HEK293 (cell line): ENCODE measurements at regions not wholly inside any gene's neighbourhood (a gene's known extent, or its start where the extent isn't known, plus 50 kb on each side); places are given as distances from the start of the nearest gene placed in this dataset.

Experiments
- CTCF ChIA-PET: fragments of 350-600 bp; formaldehyde crosslinking; extraction: SDS; loops from one replicate; lab custom pipeline; 2021; ENCODE audit warnings: antibody characterized with exemption; lab: Yijun Ruan, JAX
- POLR2A ChIA-PET: fragments of 300-600 bp; formaldehyde crosslinking; extraction: SDS; loops from one replicate; lab custom pipeline; 2020; ENCODE audit warnings: antibody characterized with exemption, inconsistent platforms; lab: Yijun Ruan, JAX
- H3K27ac ChIP-seq: fragments of 200-500 bp; sonication (Bioruptor generic); 2 replicates; pipeline ENCODE4 v1.5.1; 2014; ENCODE audit warnings: low read depth, low read length, control low read depth, inconsistent platforms; ENCODE audit errors: extremely low read depth
- H3K36me3 ChIP-seq, 2 experiments: fragments of 200-500 bp in 1 of 2; sonication (Bioruptor generic) in 1 of 2; 1 replicate in 1 of 2; 2 replicates in 1 of 2; pipeline ENCODE4 v1.5.1; 2014 to 2017; ENCODE audit warnings: inconsistent platforms in 2 of 2, low read length in 2 of 2; ENCODE audit not compliant: control insufficient read depth in 2 of 2, insufficient read depth in 1 of 2
- H3K4me1 ChIP-seq: fragments of 200-500 bp; sonication (Bioruptor generic); 2 replicates; pipeline ENCODE4 v1.5.1; 2014; ENCODE audit warnings: mild to moderate bottlenecking, low read length, inconsistent platforms; ENCODE audit not compliant: control insufficient read depth, insufficient read depth
- H3K4me3 ChIP-seq: 2 replicates; pipeline ENCODE4 v1.5.1; 2011; ENCODE audit warnings: low read depth, mild to moderate bottlenecking, control low read depth, low read length, moderate library complexity
- H3K9me3 ChIP-seq: fragments of 200-500 bp; sonication (Bioruptor generic); 2 replicates; pipeline ENCODE4 v1.5.1; 2014; ENCODE audit warnings: low read depth, low read length, inconsistent platforms; ENCODE audit not compliant: control insufficient read depth, insufficient read depth
- KLF8 ChIP-seq: fragments of 450-650 bp; formaldehyde crosslinking; IDR thresholded peaks from 2 replicates; pipeline ENCODE4 v1.5.1; 2016; ENCODE audit warnings: missing biosample characterization, missing genetic modification characterization
- ZBTB8A ChIP-seq: fragments of 450-650 bp; formaldehyde crosslinking; IDR thresholded peaks from 2 replicates; pipeline ENCODE4 v1.5.1; 2016; ENCODE audit warnings: missing biosample characterization, missing genetic modification characterization
- ZNF155 ChIP-seq: fragments of 450-650 bp; formaldehyde crosslinking; IDR thresholded peaks from 2 replicates; pipeline ENCODE4 v1.5.1; 2016; ENCODE audit warnings: missing biosample characterization, missing genetic modification characterization
- ZNF239 ChIP-seq: fragments of 450-650 bp; formaldehyde crosslinking; IDR thresholded peaks from 2 replicates; pipeline ENCODE4 v1.5.1; 2016; ENCODE audit warnings: missing biosample characterization, missing genetic modification characterization
- ZNF24 ChIP-seq: fragments of 450-650 bp; formaldehyde crosslinking; IDR thresholded peaks from 2 replicates; pipeline ENCODE4 v1.5.1; 2016; ENCODE audit warnings: missing biosample characterization, missing genetic modification characterization
- ZNF391 ChIP-seq: fragments of 450-650 bp; formaldehyde crosslinking; IDR thresholded peaks from 2 replicates; pipeline ENCODE4 v1.5.1; 2016; ENCODE audit warnings: low read depth, missing biosample characterization, missing genetic modification characterization, borderline replicate concordance
- ZNF544 ChIP-seq: fragments of 450-650 bp; formaldehyde crosslinking; IDR thresholded peaks from 2 replicates; pipeline ENCODE4 v1.5.0; 2017; ENCODE audit warnings: missing biosample characterization, missing genetic modification characterization
- ZNF785 ChIP-seq: fragments of 450-650 bp; formaldehyde crosslinking; IDR thresholded peaks from 2 replicates; pipeline ENCODE4 v1.5.1; 2016; ENCODE audit warnings: missing biosample characterization, missing genetic modification characterization
- ZXDB ChIP-seq: fragments of 450-650 bp; formaldehyde crosslinking; IDR thresholded peaks from 2 replicates; pipeline ENCODE4 v1.5.1; 2016; ENCODE audit warnings: missing biosample characterization, missing genetic modification characterization
- TF ChIP-seq, protein P1 (sequence below): fragments of 450-650 bp; formaldehyde crosslinking; IDR thresholded peaks from 2 replicates; pipeline ENCODE4 v1.5.1; 2016; ENCODE audit warnings: missing biosample characterization, missing genetic modification characterization, low read depth
- TF ChIP-seq, protein P2 (sequence below): fragments of 450-650 bp; formaldehyde crosslinking; IDR thresholded peaks from 2 replicates; pipeline ENCODE4 v1.5.1; 2016; ENCODE audit warnings: missing biosample characterization, missing genetic modification characterization
- TF ChIP-seq, protein P3 (sequence below): fragments of 450-650 bp; IDR thresholded peaks from 2 replicates; pipeline ENCODE4 v1.5.1; 2018; ENCODE audit warnings: missing biosample characterization, missing genetic modification characterization
- TF ChIP-seq, protein P4 (sequence below): fragments of 450-650 bp; formaldehyde crosslinking; IDR thresholded peaks from 2 replicates; pipeline ENCODE4 v1.5.1; 2016; ENCODE audit warnings: missing biosample characterization, missing genetic modification characterization
- TF ChIP-seq, protein P5 (sequence below): fragments of 450-650 bp; formaldehyde crosslinking; IDR thresholded peaks from 2 replicates; pipeline ENCODE4 v1.5.1; 2016; ENCODE audit warnings: missing biosample characterization, missing genetic modification characterization

DNA sequence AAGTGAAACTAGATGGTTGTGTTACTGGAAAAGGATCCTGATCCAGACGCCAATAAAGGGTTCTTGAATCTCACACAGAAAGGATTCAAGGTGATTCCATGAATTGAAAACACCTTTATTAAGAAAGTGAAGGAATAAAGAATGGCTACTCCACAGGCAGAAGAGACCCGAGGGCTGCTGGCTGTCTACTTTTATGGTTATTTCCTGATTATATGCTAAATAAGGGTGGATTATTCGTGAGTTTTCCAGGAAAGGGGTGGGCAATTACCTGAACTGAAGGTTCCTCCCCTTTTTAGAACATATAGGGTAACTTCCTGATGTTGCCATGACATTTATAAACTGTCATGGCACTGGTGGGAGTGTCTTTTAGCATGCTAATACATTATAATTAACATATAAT lies 50.9 kb upstream of the WARS2 start:
- no peak overlapping the region for H3K27ac ChIP-seq
- TF ChIP-seq, protein P1, sequence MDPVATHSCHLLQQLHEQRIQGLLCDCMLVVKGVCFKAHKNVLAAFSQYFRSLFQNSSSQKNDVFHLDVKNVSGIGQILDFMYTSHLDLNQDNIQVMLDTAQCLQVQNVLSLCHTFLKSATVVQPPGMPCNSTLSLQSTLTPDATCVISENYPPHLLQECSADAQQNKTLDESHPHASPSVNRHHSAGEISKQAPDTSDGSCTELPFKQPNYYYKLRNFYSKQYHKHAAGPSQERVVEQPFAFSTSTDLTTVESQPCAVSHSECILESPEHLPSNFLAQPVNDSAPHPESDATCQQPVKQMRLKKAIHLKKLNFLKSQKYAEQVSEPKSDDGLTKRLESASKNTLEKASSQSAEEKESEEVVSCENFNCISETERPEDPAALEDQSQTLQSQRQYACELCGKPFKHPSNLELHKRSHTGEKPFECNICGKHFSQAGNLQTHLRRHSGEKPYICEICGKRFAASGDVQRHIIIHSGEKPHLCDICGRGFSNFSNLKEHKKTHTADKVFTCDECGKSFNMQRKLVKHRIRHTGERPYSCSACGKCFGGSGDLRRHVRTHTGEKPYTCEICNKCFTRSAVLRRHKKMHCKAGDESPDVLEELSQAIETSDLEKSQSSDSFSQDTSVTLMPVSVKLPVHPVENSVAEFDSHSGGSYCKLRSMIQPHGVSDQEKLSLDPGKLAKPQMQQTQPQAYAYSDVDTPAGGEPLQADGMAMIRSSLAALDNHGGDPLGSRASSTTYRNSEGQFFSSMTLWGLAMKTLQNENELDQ (tag by site-specific recombination): no peak
- TF ChIP-seq KLF8 (tag by site-specific recombination) (no peak), ZNF544 (tag by site-specific recombination) (no peak), ZNF785 (no peak), ZNF239 (tag by site-specific recombination) (no peak), ZNF24 (tag by site-specific recombination) (no peak), ZNF391 (tag by site-specific recombination) (no peak), ZXDB (tag by site-specific recombination) (no peak), ZNF155 (tag by site-specific recombination) (no peak), ZBTB8A (tag by site-specific recombination) (no peak)
- TF ChIP-seq, protein P2, sequence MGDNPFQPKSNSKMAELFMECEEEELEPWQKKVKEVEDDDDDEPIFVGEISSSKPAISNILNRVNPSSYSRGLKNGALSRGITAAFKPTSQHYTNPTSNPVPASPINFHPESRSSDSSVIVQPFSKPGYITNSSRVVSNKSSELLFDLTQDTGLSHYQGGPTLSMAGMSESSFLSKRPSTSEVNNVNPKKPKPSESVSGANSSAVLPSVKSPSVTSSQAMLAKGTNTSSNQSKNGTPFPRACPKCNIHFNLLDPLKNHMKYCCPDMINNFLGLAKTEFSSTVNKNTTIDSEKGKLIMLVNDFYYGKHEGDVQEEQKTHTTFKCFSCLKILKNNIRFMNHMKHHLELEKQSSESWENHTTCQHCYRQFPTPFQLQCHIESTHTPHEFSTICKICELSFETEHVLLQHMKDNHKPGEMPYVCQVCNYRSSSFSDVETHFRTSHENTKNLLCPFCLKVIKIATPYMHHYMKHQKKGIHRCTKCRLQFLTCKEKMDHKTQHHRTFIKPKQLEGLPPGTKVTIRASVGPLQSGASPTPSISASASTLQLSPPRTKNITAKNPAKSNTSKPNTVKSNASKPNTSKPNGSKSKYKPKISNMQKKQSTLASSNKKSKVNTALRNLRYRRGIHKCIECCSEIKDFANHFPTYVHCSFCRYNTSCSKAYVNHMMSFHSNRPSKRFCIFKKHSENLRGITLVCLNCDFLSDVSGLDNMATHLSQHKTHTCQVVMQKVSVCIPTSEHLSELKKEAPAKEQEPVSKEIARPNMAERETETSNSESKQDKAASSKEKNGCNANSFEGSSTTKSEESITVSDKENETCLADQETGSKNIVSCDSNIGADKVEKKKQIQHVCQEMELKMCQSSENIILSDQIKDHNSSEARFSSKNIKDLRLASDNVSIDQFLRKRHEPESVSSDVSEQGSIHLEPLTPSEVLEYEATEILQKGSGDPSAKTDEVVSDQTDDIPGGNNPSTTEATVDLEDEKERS (tag by site-specific recombination): no peak
- TF ChIP-seq, protein P3, sequence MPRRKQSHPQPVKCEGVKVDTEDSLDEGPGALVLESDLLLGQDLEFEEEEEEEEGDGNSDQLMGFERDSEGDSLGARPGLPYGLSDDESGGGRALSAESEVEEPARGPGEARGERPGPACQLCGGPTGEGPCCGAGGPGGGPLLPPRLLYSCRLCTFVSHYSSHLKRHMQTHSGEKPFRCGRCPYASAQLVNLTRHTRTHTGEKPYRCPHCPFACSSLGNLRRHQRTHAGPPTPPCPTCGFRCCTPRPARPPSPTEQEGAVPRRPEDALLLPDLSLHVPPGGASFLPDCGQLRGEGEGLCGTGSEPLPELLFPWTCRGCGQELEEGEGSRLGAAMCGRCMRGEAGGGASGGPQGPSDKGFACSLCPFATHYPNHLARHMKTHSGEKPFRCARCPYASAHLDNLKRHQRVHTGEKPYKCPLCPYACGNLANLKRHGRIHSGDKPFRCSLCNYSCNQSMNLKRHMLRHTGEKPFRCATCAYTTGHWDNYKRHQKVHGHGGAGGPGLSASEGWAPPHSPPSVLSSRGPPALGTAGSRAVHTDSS (tag by site-specific recombination): no peak
- TF ChIP-seq, protein P4, sequence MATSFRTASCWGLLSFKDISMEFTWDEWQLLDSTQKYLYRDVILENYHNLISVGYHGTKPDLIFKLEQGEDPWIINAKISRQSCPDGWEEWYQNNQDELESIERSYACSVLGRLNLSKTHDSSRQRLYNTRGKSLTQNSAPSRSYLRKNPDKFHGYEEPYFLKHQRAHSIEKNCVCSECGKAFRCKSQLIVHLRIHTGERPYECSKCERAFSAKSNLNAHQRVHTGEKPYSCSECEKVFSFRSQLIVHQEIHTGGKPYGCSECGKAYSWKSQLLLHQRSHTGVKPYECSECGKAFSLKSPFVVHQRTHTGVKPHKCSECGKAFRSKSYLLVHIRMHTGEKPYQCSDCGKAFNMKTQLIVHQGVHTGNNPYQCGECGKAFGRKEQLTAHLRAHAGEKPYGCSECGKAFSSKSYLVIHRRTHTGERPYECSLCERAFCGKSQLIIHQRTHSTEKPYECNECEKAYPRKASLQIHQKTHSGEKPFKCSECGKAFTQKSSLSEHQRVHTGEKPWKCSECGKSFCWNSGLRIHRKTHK (tag by site-specific recombination): no peak
- TF ChIP-seq, protein P5, sequence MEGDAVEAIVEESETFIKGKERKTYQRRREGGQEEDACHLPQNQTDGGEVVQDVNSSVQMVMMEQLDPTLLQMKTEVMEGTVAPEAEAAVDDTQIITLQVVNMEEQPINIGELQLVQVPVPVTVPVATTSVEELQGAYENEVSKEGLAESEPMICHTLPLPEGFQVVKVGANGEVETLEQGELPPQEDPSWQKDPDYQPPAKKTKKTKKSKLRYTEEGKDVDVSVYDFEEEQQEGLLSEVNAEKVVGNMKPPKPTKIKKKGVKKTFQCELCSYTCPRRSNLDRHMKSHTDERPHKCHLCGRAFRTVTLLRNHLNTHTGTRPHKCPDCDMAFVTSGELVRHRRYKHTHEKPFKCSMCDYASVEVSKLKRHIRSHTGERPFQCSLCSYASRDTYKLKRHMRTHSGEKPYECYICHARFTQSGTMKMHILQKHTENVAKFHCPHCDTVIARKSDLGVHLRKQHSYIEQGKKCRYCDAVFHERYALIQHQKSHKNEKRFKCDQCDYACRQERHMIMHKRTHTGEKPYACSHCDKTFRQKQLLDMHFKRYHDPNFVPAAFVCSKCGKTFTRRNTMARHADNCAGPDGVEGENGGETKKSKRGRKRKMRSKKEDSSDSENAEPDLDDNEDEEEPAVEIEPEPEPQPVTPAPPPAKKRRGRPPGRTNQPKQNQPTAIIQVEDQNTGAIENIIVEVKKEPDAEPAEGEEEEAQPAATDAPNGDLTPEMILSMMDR (tag by site-specific recombination): no peak
- TF ChIP-seq, all 188 proteins: peak for 0
- CTCF ChIA-PET: interaction anchor here (0.7 kb wide), 1 partner anchor 884 kb away, joined by 3 read pairs; no protein-coding TSS in a partner anchor
- Histone ChIP-seq H3K36me3 (peaks cover 0 to 11% of the 10 kb centered on the region in 2 experiments; a peak in 1 of 3 replicates), H3K9me3 (no peaks in the 10 kb centered on the region), H3K4me1 (no peaks in the 10 kb centered on the region), H3K4me3 (no peak overlapping the region)
- POLR2A ChIA-PET: no interaction called here
